GM12892 (cell line): ENCODE measurements at regions not wholly inside any gene's neighbourhood (a gene's known extent, or its start where the extent isn't known, plus 50 kb on each side); places are given as distances from the start of the nearest gene placed in this dataset.

Experiments
- POLR2A ChIP-seq: IDR thresholded peaks from 2 replicates; pipeline ENCODE4 v1.6.1; 2011; ENCODE audit warnings: low read depth, low read length, control low read depth
- POLR2AphosphoS5 ChIP-seq: IDR thresholded peaks from 2 replicates; pipeline ENCODE4 v1.6.1; 2011; ENCODE audit warnings: low read depth, low read length, control low read depth

- no peak for TF ChIP-seq POLR2A
- TF ChIP-seq POLR2AphosphoS5 = no peak
Measured at GRCh38 chr11:116600930-116601329, 171.9 kb downstream of the BUD13 start.
